B cell (primary cell): ENCODE measurements at regions not wholly inside any gene's neighbourhood (a gene's known extent, or its start where the extent isn't known, plus 50 kb on each side); places are given as distances from the start of the nearest gene placed in this dataset.

Experiments used
- EZH2 ChIP-seq: IDR thresholded peaks from 2 replicates; pipeline ENCODE4 v1.6.1; 2012; ENCODE audit warnings: borderline replicate concordance, low read depth, mild to moderate bottlenecking, moderate library complexity, low read length; ENCODE audit not compliant: insufficient read depth, poor library complexity, severe bottlenecking
- TF ChIP-seq, protein P1 (sequence below): fragments of 200-600 bp; IDR thresholded peaks from one replicate; pipeline ENCODE4 v1.8.0; 2022; ENCODE audit warnings: antibody characterized with exemption, mild to moderate bottlenecking

DNA sequence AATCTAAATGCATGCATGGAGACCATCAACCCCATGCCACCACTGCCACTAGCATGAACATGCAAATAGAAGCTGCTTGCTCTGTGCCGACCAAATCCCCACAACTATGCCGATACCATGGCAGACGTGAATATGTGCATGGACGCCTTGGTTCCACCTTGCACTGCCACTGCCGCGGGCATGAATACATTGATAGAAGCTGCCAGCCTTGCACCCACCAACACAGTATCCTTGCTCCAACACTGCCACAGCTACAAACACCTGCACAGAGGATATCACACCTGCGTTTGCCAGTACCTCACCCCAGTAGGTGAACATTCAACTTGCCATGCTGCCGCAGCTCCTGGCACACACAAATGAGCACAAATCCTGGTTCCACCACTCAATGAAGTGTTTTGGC, 527.4 kb upstream of the REG3G start:
- TF ChIP-seq, protein P1, sequence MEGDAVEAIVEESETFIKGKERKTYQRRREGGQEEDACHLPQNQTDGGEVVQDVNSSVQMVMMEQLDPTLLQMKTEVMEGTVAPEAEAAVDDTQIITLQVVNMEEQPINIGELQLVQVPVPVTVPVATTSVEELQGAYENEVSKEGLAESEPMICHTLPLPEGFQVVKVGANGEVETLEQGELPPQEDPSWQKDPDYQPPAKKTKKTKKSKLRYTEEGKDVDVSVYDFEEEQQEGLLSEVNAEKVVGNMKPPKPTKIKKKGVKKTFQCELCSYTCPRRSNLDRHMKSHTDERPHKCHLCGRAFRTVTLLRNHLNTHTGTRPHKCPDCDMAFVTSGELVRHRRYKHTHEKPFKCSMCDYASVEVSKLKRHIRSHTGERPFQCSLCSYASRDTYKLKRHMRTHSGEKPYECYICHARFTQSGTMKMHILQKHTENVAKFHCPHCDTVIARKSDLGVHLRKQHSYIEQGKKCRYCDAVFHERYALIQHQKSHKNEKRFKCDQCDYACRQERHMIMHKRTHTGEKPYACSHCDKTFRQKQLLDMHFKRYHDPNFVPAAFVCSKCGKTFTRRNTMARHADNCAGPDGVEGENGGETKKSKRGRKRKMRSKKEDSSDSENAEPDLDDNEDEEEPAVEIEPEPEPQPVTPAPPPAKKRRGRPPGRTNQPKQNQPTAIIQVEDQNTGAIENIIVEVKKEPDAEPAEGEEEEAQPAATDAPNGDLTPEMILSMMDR: no peak
- TF ChIP-seq EZH2: no peak
